ENCODE measurements at regions not wholly inside any gene's neighbourhood (a gene's known extent, or its start where the extent isn't known, plus 50 kb on each side); places are given as distances from the start of the nearest gene placed in this dataset.
"Not testable (repeated sequence)": the region's sequence is repeated elsewhere in the genome, so short reads cannot be mapped to it uniquely, and the experiment has no call there.

GRCh38 chr13:111064661-111065060 is 50.4 kb upstream of the ARHGEF7 start:
- no peak for DNase-seq (ENCODE audit: extremely low read depth, low read depth)

- no peak for DNase-seq (ENCODE audit: extremely low read depth, low read depth)
Measured at GRCh38 chr13:111062966-111063365, 52.1 kb upstream of the ARHGEF7 start.

- DNase-seq (ENCODE audit: extremely low read depth, low read depth): no peak
Measured at GRCh38 chr13:111062305-111062704, 52.8 kb upstream of the ARHGEF7 start.

GRCh38 chr13:111061358-111062045 is 53.6 kb upstream of the ARHGEF7 start:
- DNase-seq (ENCODE audit: extremely low read depth, low read depth): no peak

GRCh38 chr13:111060237-111060919 is 54.7 kb upstream of the ARHGEF7 start:
- DNase-seq (ENCODE audit: extremely low read depth, low read depth): no peak

GRCh38 chr13:111058796-111059506 is 56.2 kb upstream of the ARHGEF7 start:
- no peak for DNase-seq (ENCODE audit: extremely low read depth, low read depth)

- not testable (repeated sequence) for DNase-seq (ENCODE audit: extremely low read depth, low read depth)
Measured at GRCh38 chr13:111058339-111058738, 56.8 kb upstream of the ARHGEF7 start.

- DNase-seq (ENCODE audit: extremely low read depth, low read depth): not testable (repeated sequence)
Measured at GRCh38 chr13:111051726-111052232, 63.3 kb upstream of the ARHGEF7 start.

GRCh38 chr13:111051041-111051725 is 63.9 kb upstream of the ARHGEF7 start:
- no peak for DNase-seq (ENCODE audit: extremely low read depth, low read depth)

GRCh38 chr13:111050539-111050879 is 64.6 kb upstream of the ARHGEF7 start:
- no peak for DNase-seq (ENCODE audit: extremely low read depth, low read depth)

GRCh38 chr13:111049791-111050538 is 65.1 kb upstream of the ARHGEF7 start:
- DNase-seq (ENCODE audit: extremely low read depth, low read depth): no peak

GRCh38 chr13:111048387-111048786 is 66.7 kb upstream of the ARHGEF7 start:
- no peak for DNase-seq (ENCODE audit: extremely low read depth, low read depth)

- no peak for DNase-seq (ENCODE audit: extremely low read depth, low read depth)
Measured at GRCh38 chr13:111047326-111047725, 67.8 kb upstream of the ARHGEF7 start.

- DNase-seq (ENCODE audit: extremely low read depth, low read depth): no peak
Measured at GRCh38 chr13:111046590-111047141, 68.4 kb upstream of the ARHGEF7 start.

- DNase-seq (ENCODE audit: extremely low read depth, low read depth): no peak
Measured at GRCh38 chr13:111045170-111045569, 69.9 kb upstream of the ARHGEF7 start.

- DNase-seq (ENCODE audit: extremely low read depth, low read depth): no peak
Measured at GRCh38 chr13:111044087-111044830, 70.9 kb upstream of the ARHGEF7 start.

- DNase-seq (ENCODE audit: extremely low read depth, low read depth): no peak
Measured at GRCh38 chr13:111043575-111043982, 71.5 kb upstream of the ARHGEF7 start.

- DNase-seq (ENCODE audit: extremely low read depth, low read depth): no peak
Measured at GRCh38 chr13:111042661-111043226, 72.4 kb upstream of the ARHGEF7 start.

GRCh38 chr13:111040830-111041229 is 74.3 kb upstream of the ARHGEF7 start:
- no peak for DNase-seq (ENCODE audit: extremely low read depth, low read depth)
